C4-2B (cell line): ENCODE measurements at regions not wholly inside any gene's neighbourhood (a gene's known extent, or its start where the extent isn't known, plus 50 kb on each side); places are given as distances from the start of the nearest gene placed in this dataset.

Experiments used
- H3K27ac ChIP-seq: fragments of 450-650 bp; 2 replicates; pipeline ENCODE4 v1.5.1; 2017
- CTCF ChIP-seq: fragments of 450-650 bp; conservative IDR thresholded peaks from 2 replicates; pipeline ENCODE4 v1.5.1; 2017; ENCODE audit warnings: mild to moderate bottlenecking
- ZFX ChIP-seq: fragments of 450-650 bp; IDR thresholded peaks from 2 replicates; pipeline ENCODE4 v1.6.1; 2017

DNA sequence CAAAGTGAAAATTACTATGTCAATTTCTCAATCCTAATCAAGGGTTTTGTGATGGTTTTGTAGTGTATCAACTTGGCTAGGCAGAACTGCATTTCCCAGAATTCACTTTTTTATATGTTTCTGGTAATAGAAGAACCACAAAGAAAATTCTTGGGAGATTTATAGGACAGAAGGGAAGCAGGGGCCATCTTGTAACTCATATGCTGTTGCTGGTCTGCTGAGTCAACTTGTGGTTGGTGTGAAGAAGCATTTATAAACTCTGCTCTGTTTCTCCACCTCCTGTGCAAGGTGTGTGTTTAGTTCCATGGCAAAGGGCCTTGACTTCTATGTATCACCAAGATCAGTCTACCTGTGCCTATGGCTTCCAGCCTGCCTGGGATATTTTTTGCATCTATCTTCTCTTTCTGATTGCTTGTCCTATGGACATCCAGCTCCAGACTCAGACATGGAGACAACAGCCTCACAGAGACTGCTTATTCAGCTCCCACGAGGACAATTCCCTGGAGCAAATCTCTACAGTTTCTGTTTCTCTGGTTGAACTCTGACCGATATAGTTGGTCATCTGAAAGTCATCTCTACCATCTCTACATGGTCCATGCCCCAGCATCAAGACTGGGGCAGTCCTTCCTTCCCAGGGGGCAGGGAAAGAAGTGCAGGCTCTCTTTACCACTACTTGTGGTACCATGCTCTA lies 364.3 kb upstream of the DDHD1 start:
- H3K27ac ChIP-seq: no peak overlapping the region
- TF ChIP-seq CTCF (no peak), ZFX (no peak)

- no peak overlapping the region for H3K27ac ChIP-seq
- TF ChIP-seq ZFX: no peak
- no peak for TF ChIP-seq CTCF
Measured at GRCh38 chr14:53516261-53516774, 363.2 kb upstream of the DDHD1 start.

GRCh38 chr14:53515276-53515675 lies 362.2 kb upstream of the DDHD1 start:
- no peak overlapping the region for H3K27ac ChIP-seq
- TF ChIP-seq CTCF (no peak), ZFX (no peak)

- TF ChIP-seq CTCF (no peak), ZFX (no peak)
- H3K27ac ChIP-seq: no peak overlapping the region
Measured at GRCh38 chr14:53514197-53514596, 361.1 kb upstream of the DDHD1 start.

- TF ChIP-seq CTCF (no peak), ZFX (no peak)
- no peak overlapping the region for H3K27ac ChIP-seq
Measured at GRCh38 chr14:53510281-53510912, 357.3 kb upstream of the DDHD1 start.

- TF ChIP-seq CTCF (no peak), ZFX (no peak)
- no peak overlapping the region for H3K27ac ChIP-seq
Measured at GRCh38 chr14:53509276-53510244, 356.4 kb upstream of the DDHD1 start.
